ENCODE measurements at regions not wholly inside any gene's neighbourhood (a gene's known extent, or its start where the extent isn't known, plus 50 kb on each side); places are given as distances from the start of the nearest gene placed in this dataset.

GRCh38 chr10:4676566-4676965, 149.4 kb upstream of the AKR1E2 start:
- TF ChIP-seq POLR2AphosphoS5 (IDR thresholded peaks at IDR 0.05; ENCODE audit: low read depth, low read length) (no peak), SPI1 (IDR thresholded peaks at IDR 0.05; ENCODE audit: low read depth, low read length) (no peak), POLR2A (IDR thresholded peaks at IDR 0.05; ENCODE audit: low read depth, low read length) (no peak), TAF1 (IDR thresholded peaks at IDR 0.05; ENCODE audit: low read depth, low read length) (no peak), POU2F2 (IDR thresholded peaks at IDR 0.05; ENCODE audit: low read depth, low read length) (no peak), PAX5 (IDR thresholded peaks at IDR 0.05; ENCODE audit: insufficient read depth, low read length, severe bottlenecking) (no peak)
- DNase-seq (ENCODE audit: insufficient read length, low spot score) (no peak), FAIRE-seq (no peak)

GRCh38 chr10:4675808-4676207, 150.2 kb upstream of the AKR1E2 start:
- TF ChIP-seq POLR2AphosphoS5 (IDR thresholded peaks at IDR 0.05; ENCODE audit: low read depth, low read length) (no peak), POU2F2 (IDR thresholded peaks at IDR 0.05; ENCODE audit: low read depth, low read length) (no peak), PAX5 (IDR thresholded peaks at IDR 0.05; ENCODE audit: insufficient read depth, low read length, severe bottlenecking) (no peak), SPI1 (IDR thresholded peaks at IDR 0.05; ENCODE audit: low read depth, low read length) (no peak), POLR2A (IDR thresholded peaks at IDR 0.05; ENCODE audit: low read depth, low read length) (no peak), TAF1 (IDR thresholded peaks at IDR 0.05; ENCODE audit: low read depth, low read length) (no peak)
- no peak for FAIRE-seq
- DNase-seq (ENCODE audit: insufficient read length, low spot score), result no peak

- TF ChIP-seq POU2F2 (IDR thresholded peaks at IDR 0.05; ENCODE audit: low read depth, low read length) (no peak), SPI1 (IDR thresholded peaks at IDR 0.05; ENCODE audit: low read depth, low read length) (no peak), PAX5 (IDR thresholded peaks at IDR 0.05; ENCODE audit: insufficient read depth, low read length, severe bottlenecking) (no peak), POLR2A (IDR thresholded peaks at IDR 0.05; ENCODE audit: low read depth, low read length) (no peak), TAF1 (IDR thresholded peaks at IDR 0.05; ENCODE audit: low read depth, low read length) (no peak), POLR2AphosphoS5 (IDR thresholded peaks at IDR 0.05; ENCODE audit: low read depth, low read length) (no peak)
- DNase-seq (ENCODE audit: insufficient read length, low spot score), result no peak
- no peak for FAIRE-seq
These were observed 152.5 kb upstream of the AKR1E2 start for GRCh38 chr10:4673279-4674040.

- DNase-seq (ENCODE audit: insufficient read length, low spot score) (no peak), FAIRE-seq (no peak)
- TF ChIP-seq TAF1 (IDR thresholded peaks at IDR 0.05; ENCODE audit: low read depth, low read length) (no peak), POLR2A (IDR thresholded peaks at IDR 0.05; ENCODE audit: low read depth, low read length) (no peak), PAX5 (IDR thresholded peaks at IDR 0.05; ENCODE audit: insufficient read depth, low read length, severe bottlenecking) (no peak), POU2F2 (IDR thresholded peaks at IDR 0.05; ENCODE audit: low read depth, low read length) (no peak), SPI1 (IDR thresholded peaks at IDR 0.05; ENCODE audit: low read depth, low read length) (no peak), POLR2AphosphoS5 (IDR thresholded peaks at IDR 0.05; ENCODE audit: low read depth, low read length) (no peak)
These were observed 153.8 kb upstream of the AKR1E2 start for GRCh38 chr10:4672201-4672600.

GRCh38 chr10:4671451-4672145, 154.4 kb upstream of the AKR1E2 start:
- FAIRE-seq (no peak), DNase-seq (ENCODE audit: insufficient read length, low spot score) (no peak)
- TF ChIP-seq TAF1 (IDR thresholded peaks at IDR 0.05; ENCODE audit: low read depth, low read length), result no peak
- TF ChIP-seq SPI1 (IDR thresholded peaks at IDR 0.05; ENCODE audit: low read depth, low read length), result no peak
- no peak for TF ChIP-seq POLR2A (IDR thresholded peaks at IDR 0.05; ENCODE audit: low read depth, low read length)
- TF ChIP-seq PAX5 (IDR thresholded peaks at IDR 0.05; ENCODE audit: insufficient read depth, low read length, severe bottlenecking), result no peak

- DNase-seq (ENCODE audit: insufficient read length, low spot score) (no peak), FAIRE-seq (no peak)
- no peak for TF ChIP-seq PAX5 (IDR thresholded peaks at IDR 0.05; ENCODE audit: insufficient read depth, low read length, severe bottlenecking)
- no peak for TF ChIP-seq SPI1 (IDR thresholded peaks at IDR 0.05; ENCODE audit: low read depth, low read length)
- TF ChIP-seq TAF1 (IDR thresholded peaks at IDR 0.05; ENCODE audit: low read depth, low read length), result no peak
- TF ChIP-seq POLR2A (IDR thresholded peaks at IDR 0.05; ENCODE audit: low read depth, low read length), result no peak
- no peak for TF ChIP-seq POU2F2 (IDR thresholded peaks at IDR 0.05; ENCODE audit: low read depth, low read length)
These were observed 155.3 kb upstream of the AKR1E2 start for GRCh38 chr10:4670737-4671136.

- DNase-seq (ENCODE audit: insufficient read length, low spot score) (no peak), FAIRE-seq (no peak)
- no peak for TF ChIP-seq SPI1 (IDR thresholded peaks at IDR 0.05; ENCODE audit: low read depth, low read length)
- TF ChIP-seq TAF1 (IDR thresholded peaks at IDR 0.05; ENCODE audit: low read depth, low read length), result no peak
- no peak for TF ChIP-seq POLR2A (IDR thresholded peaks at IDR 0.05; ENCODE audit: low read depth, low read length)
- TF ChIP-seq PAX5 (IDR thresholded peaks at IDR 0.05; ENCODE audit: insufficient read depth, low read length, severe bottlenecking), result no peak
- TF ChIP-seq POLR2AphosphoS5 (IDR thresholded peaks at IDR 0.05; ENCODE audit: low read depth, low read length), result no peak
- TF ChIP-seq POU2F2 (IDR thresholded peaks at IDR 0.05; ENCODE audit: low read depth, low read length), result no peak
These were observed 156.4 kb upstream of the AKR1E2 start for GRCh38 chr10:4669585-4669984.

GRCh38 chr10:4663162-4663992, 162.6 kb upstream of the AKR1E2 start:
- no peak for DNase-seq (ENCODE audit: insufficient read length, low spot score)
- FAIRE-seq, result no peak
- TF ChIP-seq PAX5 (IDR thresholded peaks at IDR 0.05; ENCODE audit: insufficient read depth, low read length, severe bottlenecking) (no peak), SPI1 (IDR thresholded peaks at IDR 0.05; ENCODE audit: low read depth, low read length) (no peak), TAF1 (IDR thresholded peaks at IDR 0.05; ENCODE audit: low read depth, low read length) (no peak), POLR2A (IDR thresholded peaks at IDR 0.05; ENCODE audit: low read depth, low read length) (no peak), POLR2AphosphoS5 (IDR thresholded peaks at IDR 0.05; ENCODE audit: low read depth, low read length) (no peak), POU2F2 (IDR thresholded peaks at IDR 0.05; ENCODE audit: low read depth, low read length) (no peak)
